HCT116 (cell line): ENCODE measurements at regions not wholly inside any gene's neighbourhood (a gene's known extent, or its start where the extent isn't known, plus 50 kb on each side); places are given as distances from the start of the nearest gene placed in this dataset.

Source experiments
- ATAC-seq: fragments of 200-7000 bp; cut with Tn5 transposase; 2 replicates; pipeline ENCODE4 v1.9.1; 2020; ENCODE audit warnings: mild to moderate bottlenecking, moderate library complexity
- BruUV-seq: library from RNA; stranded (reverse); fragments of 400-500 nt; replicated peaks from 2 replicates; lab custom pipeline; 2021; lab: Mats Ljungman, UMichigan
- CTCF ChIA-PET: fragments of 300-600 bp; sonication (Branson Sonifier 250); formaldehyde crosslinking; loops from one replicate; lab custom pipeline; 2021; ENCODE audit warnings: antibody characterized with exemption; lab: Charles Lee
- POLR2A ChIA-PET: fragments of 300-600, 350-600 bp; sonication (Branson Sonifier 250); formaldehyde crosslinking; loops from one replicate; lab custom pipeline; 2021; ENCODE audit warnings: antibody characterized with exemption; lab: Charles Lee
- RAD21 ChIA-PET, 2 experiments: fragments of 300-600 bp; sonication (Branson Sonifier 250); formaldehyde crosslinking; loops; one replicate each; lab custom pipeline; 2023; ENCODE audit warnings: low total read pairs in 2 of 2; ENCODE audit not compliant: uncharacterized antibody in 2 of 2, unreplicated experiment in 2 of 2, low non-redundant PET in 1 of 2; lab: Charles Lee
- DNase-seq: peaks from one replicate; pipeline ENCODE4 v3.0.0-alpha.2; 2010; ENCODE audit warnings: low read depth, low spot score
- H2AFZ ChIP-seq: fragments of 200-600 bp; shearing (Covaris generic), sonication (generic); 2 replicates; pipeline ENCODE4 v1.6.1; 2017; ENCODE audit warnings: low read depth, mixed run types, mixed read lengths, antibody characterized with exemption, low read length; ENCODE audit not compliant: poor library complexity, severe bottlenecking
- H3K27ac ChIP-seq: 2 replicates; pipeline ENCODE4 v1.5.1; 2012; ENCODE audit warnings: low read depth, low read length
- H3K27me3 ChIP-seq: fragments of 200-600 bp; sonication (generic); 2 replicates; pipeline ENCODE4 v1.6.1; 2016; ENCODE audit warnings: mixed run types, low read length, mixed read lengths; ENCODE audit not compliant: insufficient read depth
- H3K36me3 ChIP-seq, 2 experiments: fragments of 200-500 bp in 1 of 2; fragments of 200-600 bp in 1 of 2; sonication (Bioruptor generic) in 1 of 2; sonication (generic) in 1 of 2; 2 replicates each; pipeline versions ENCODE4 v1.5.1 to v1.6.1; 2014 to 2016; ENCODE audit warnings: low read length in 2 of 2, inconsistent platforms in 1 of 2, mixed read lengths in 1 of 2, mixed run types in 1 of 2; ENCODE audit not compliant: insufficient read depth in 2 of 2, control insufficient read depth in 1 of 2
- H3K4me1 ChIP-seq, 2 experiments: fragments of 200-600 bp in 1 of 2; sonication (generic) in 1 of 2; 2 replicates each; pipeline versions ENCODE4 v1.5.1 to v1.6.1; 2012 to 2017; ENCODE audit warnings: low read length in 2 of 2, inconsistent platforms in 1 of 2, mild to moderate bottlenecking in 1 of 2, mixed read lengths in 1 of 2, mixed run types in 1 of 2, moderate library complexity in 1 of 2; ENCODE audit not compliant: insufficient read depth in 2 of 2, control insufficient read depth in 1 of 2
- H3K4me2 ChIP-seq: fragments of 200-600 bp; sonication (generic); 2 replicates; pipeline ENCODE4 v1.6.1; 2017; ENCODE audit warnings: mixed run types, low read length, mixed read lengths
- H3K4me3 ChIP-seq, 2 experiments: fragments of 200-600 bp in 1 of 2; sonication (generic) in 1 of 2; replicated peaks in 1 of 2; 2 replicates each; pipeline ENCODE4 v1.5.1; 2011 to 2016; ENCODE audit warnings: low read length in 2 of 2, control low read depth in 1 of 2, low read depth in 1 of 2, mild to moderate bottlenecking in 1 of 2, mixed read lengths in 1 of 2, mixed run types in 1 of 2
- H3K79me2 ChIP-seq: fragments of 200-600 bp; sonication (generic); 2 replicates; pipeline ENCODE4 v1.6.1; 2017; ENCODE audit warnings: mild to moderate bottlenecking, mixed run types, low read length, moderate library complexity, mixed read lengths; ENCODE audit not compliant: insufficient read depth
- H3K9ac ChIP-seq: fragments of 200-600 bp; sonication (generic); 2 replicates; pipeline ENCODE4 v1.6.1; 2016; ENCODE audit warnings: low read length, mixed read lengths
- H3K9me2 ChIP-seq: fragments of 200-600 bp; sonication (generic), shearing (Covaris generic); 2 replicates; pipeline ENCODE4 v1.6.1; 2017; ENCODE audit warnings: mixed run types, mild to moderate bottlenecking, moderate library complexity; ENCODE audit not compliant: insufficient read depth
- H3K9me3 ChIP-seq, 2 experiments: fragments of 200-500 bp in 1 of 2; fragments of 200-600 bp in 1 of 2; sonication (Bioruptor generic) in 1 of 2; sonication (generic) in 1 of 2; 2 replicates each; pipeline ENCODE4 v1.6.1; 2014 to 2017; ENCODE audit warnings: low read length in 2 of 2, mixed read lengths in 2 of 2, inconsistent platforms in 1 of 2, low read depth in 1 of 2, mild to moderate bottlenecking in 1 of 2, mixed run types in 1 of 2, moderate library complexity in 1 of 2; ENCODE audit not compliant: control insufficient read depth in 1 of 2, insufficient read depth in 1 of 2
- H4K20me1 ChIP-seq: fragments of 200-600 bp; sonication (generic), shearing (Covaris generic); 2 replicates; pipeline ENCODE4 v1.6.1; 2017; ENCODE audit warnings: mixed run types, mild to moderate bottlenecking, moderate library complexity; ENCODE audit not compliant: insufficient read depth
- CBX3 ChIP-seq: IDR thresholded peaks from 2 replicates; pipeline ENCODE4 v1.6.1; 2012; ENCODE audit warnings: low read depth
- EGR1 ChIP-seq: IDR thresholded peaks from 2 replicates; pipeline ENCODE4 v1.6.1; 2012; ENCODE audit warnings: low read depth
- EZH2 ChIP-seq: fragments of 200-600 bp; sonication (generic); IDR thresholded peaks from 2 replicates; pipeline ENCODE4 v1.6.1; 2017; ENCODE audit warnings: antibody characterized with exemption, mixed run types
- EZH2phosphoT487 ChIP-seq: fragments of 200-600 bp; IDR thresholded peaks from 2 replicates; pipeline ENCODE4 v1.6.1; 2018; ENCODE audit warnings: antibody characterized with exemption, borderline replicate concordance
- MAX ChIP-seq: IDR thresholded peaks from 2 replicates; pipeline ENCODE4 v1.6.1; 2012
- POLR2AphosphoS5 ChIP-seq: IDR thresholded peaks from 2 replicates; pipeline ENCODE4 v1.6.1; 2011; ENCODE audit warnings: mild to moderate bottlenecking, low read depth, low read length, moderate library complexity
- RAD21 ChIP-seq: IDR thresholded peaks from 2 replicates; pipeline ENCODE4 v1.6.1; 2012; ENCODE audit warnings: low read depth, mild to moderate bottlenecking
- SIN3A ChIP-seq: IDR thresholded peaks from 2 replicates; pipeline ENCODE4 v1.6.1; 2012; ENCODE audit warnings: low read depth
- SP1 ChIP-seq: IDR thresholded peaks from 2 replicates; pipeline ENCODE4 v1.6.1; 2012; ENCODE audit warnings: low read depth
- ZFX ChIP-seq: fragments of 450-650 bp; IDR thresholded peaks from 2 replicates; pipeline ENCODE4 v1.6.1; 2017
- ZNF274 ChIP-seq: fragments of 200-500 bp; sonication (Bioruptor generic); IDR thresholded peaks from 2 replicates; pipeline ENCODE4 v1.6.1; 2014; ENCODE audit warnings: mild to moderate bottlenecking, low read depth, low read length, inconsistent platforms
- intact Hi-C: fragments of 100-400 bp; cut with micrococcal nuclease; formaldehyde crosslinking; loops from 2 replicates; pipeline ENCODE4 v1.10.0; 2022
- TF ChIP-seq, protein P1 (sequence below): IDR thresholded peaks from 2 replicates; pipeline ENCODE4 v1.6.1; 2011; ENCODE audit warnings: mild to moderate bottlenecking, low read length, moderate library complexity; ENCODE audit not compliant: insufficient replicate concordance; ENCODE audit errors: extremely low read depth
- TF ChIP-seq, protein P2 (sequence below): IDR thresholded peaks from 2 replicates; pipeline ENCODE4 v1.6.1; 2012; ENCODE audit warnings: low read depth
- TF ChIP-seq, protein P3 (sequence below), 3 experiments: fragments of 200-600 bp in 1 of 3; sonication (generic) in 1 of 3; IDR thresholded peaks in 2 of 3; conservative IDR thresholded peaks in 1 of 3; 2 replicates each; pipeline ENCODE4 v1.5.1; 2012 to 2017; ENCODE audit warnings: low read depth in 2 of 3, low read length in 2 of 3, antibody characterized with exemption in 1 of 3, borderline replicate concordance in 1 of 3, control low read depth in 1 of 3, mild to moderate bottlenecking in 1 of 3, mixed read lengths in 1 of 3, mixed run types in 1 of 3, moderate library complexity in 1 of 3; ENCODE audit not compliant: insufficient read depth in 1 of 3

DNA sequence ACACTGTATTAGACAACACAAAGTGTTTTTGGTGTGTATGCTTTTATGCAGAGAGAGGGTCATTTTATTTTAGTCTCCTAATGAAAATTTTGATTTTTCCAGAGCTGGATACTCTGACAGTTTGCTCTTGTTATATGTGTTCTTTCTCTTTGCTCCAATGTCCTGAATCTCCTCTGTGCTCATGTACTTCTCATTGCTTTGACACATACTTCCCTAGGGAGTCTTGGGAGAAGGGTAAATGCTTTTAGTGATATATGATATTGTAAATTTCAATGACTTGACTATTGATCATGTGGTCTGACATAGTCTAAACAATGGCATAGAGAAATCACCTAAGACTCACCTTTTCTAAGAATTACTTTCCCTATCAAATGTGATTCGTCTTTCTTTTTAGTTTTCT, 972.6 kb upstream of the EDIL3 start:
- RAD21 ChIA-PET: no interaction called here
- H3K4me2 ChIP-seq: no peak overlapping the region
- H3K9me2 ChIP-seq: no peaks in the 10 kb centered on the region
- H3K27me3 ChIP-seq: no peaks in the 10 kb centered on the region
- no peak overlapping the region for H3K9ac ChIP-seq
- H3K4me1 ChIP-seq: no peaks in the 10 kb centered on the region
- no peak overlapping the region for H3K27ac ChIP-seq
- intact Hi-C loops: no loop called here
- no peaks in the 10 kb centered on the region for H3K79me2 ChIP-seq
- DNase-seq (no peak), ATAC-seq (no peak)
- H3K9me3 ChIP-seq: no peaks in the 10 kb centered on the region
- H4K20me1 ChIP-seq: no peaks in the 10 kb centered on the region
- POLR2A ChIA-PET: no interaction called here
- no peak overlapping the region for H3K4me3 ChIP-seq
- no peak for TF ChIP-seq EGR1
- no peak for TF ChIP-seq RAD21
- TF ChIP-seq CBX3: no peak
- TF ChIP-seq, protein P1, sequence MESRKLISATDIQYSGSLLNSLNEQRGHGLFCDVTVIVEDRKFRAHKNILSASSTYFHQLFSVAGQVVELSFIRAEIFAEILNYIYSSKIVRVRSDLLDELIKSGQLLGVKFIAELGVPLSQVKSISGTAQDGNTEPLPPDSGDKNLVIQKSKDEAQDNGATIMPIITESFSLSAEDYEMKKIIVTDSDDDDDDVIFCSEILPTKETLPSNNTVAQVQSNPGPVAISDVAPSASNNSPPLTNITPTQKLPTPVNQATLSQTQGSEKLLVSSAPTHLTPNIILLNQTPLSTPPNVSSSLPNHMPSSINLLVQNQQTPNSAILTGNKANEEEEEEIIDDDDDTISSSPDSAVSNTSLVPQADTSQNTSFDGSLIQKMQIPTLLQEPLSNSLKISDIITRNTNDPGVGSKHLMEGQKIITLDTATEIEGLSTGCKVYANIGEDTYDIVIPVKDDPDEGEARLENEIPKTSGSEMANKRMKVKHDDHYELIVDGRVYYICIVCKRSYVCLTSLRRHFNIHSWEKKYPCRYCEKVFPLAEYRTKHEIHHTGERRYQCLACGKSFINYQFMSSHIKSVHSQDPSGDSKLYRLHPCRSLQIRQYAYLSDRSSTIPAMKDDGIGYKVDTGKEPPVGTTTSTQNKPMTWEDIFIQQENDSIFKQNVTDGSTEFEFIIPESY: no peak
- no peak for TF ChIP-seq EZH2phosphoT487
- no peaks in the 10 kb centered on the region for H3K36me3 ChIP-seq
- BruUV-seq: no TSS peak
- H2AFZ ChIP-seq: no peak overlapping the region
- CTCF ChIA-PET: no interaction called here

- ChIA-PET CTCF (no interaction called here), RAD21 (no interaction called here), POLR2A (no interaction called here)
- Histone ChIP-seq H3K4me3 (no peak overlapping the region), H3K27ac (no peak overlapping the region), H3K4me1 (no peaks in the 10 kb centered on the region), H3K79me2 (no peaks in the 10 kb centered on the region), H3K9me2 (no peaks in the 10 kb centered on the region), H2AFZ (peak overlapping the region; percentile 16), H3K4me2 (no peak overlapping the region), H3K9me3 (no peaks in the 10 kb centered on the region), H4K20me1 (no peaks in the 10 kb centered on the region), H3K36me3 (no peaks in the 10 kb centered on the region), H3K9ac (no peak overlapping the region), H3K27me3 (no peaks in the 10 kb centered on the region)
- BruUV-seq: no TSS peak
- intact Hi-C loops: no loop called here
- ATAC-seq (no peak), DNase-seq (no peak)
- TF ChIP-seq ZNF274: no peak
- TF ChIP-seq EGR1: no peak
- no peak for TF ChIP-seq EZH2
- TF ChIP-seq POLR2AphosphoS5: no peak
- no peak for TF ChIP-seq RAD21
- no peak for TF ChIP-seq MAX
- TF ChIP-seq, protein P2, sequence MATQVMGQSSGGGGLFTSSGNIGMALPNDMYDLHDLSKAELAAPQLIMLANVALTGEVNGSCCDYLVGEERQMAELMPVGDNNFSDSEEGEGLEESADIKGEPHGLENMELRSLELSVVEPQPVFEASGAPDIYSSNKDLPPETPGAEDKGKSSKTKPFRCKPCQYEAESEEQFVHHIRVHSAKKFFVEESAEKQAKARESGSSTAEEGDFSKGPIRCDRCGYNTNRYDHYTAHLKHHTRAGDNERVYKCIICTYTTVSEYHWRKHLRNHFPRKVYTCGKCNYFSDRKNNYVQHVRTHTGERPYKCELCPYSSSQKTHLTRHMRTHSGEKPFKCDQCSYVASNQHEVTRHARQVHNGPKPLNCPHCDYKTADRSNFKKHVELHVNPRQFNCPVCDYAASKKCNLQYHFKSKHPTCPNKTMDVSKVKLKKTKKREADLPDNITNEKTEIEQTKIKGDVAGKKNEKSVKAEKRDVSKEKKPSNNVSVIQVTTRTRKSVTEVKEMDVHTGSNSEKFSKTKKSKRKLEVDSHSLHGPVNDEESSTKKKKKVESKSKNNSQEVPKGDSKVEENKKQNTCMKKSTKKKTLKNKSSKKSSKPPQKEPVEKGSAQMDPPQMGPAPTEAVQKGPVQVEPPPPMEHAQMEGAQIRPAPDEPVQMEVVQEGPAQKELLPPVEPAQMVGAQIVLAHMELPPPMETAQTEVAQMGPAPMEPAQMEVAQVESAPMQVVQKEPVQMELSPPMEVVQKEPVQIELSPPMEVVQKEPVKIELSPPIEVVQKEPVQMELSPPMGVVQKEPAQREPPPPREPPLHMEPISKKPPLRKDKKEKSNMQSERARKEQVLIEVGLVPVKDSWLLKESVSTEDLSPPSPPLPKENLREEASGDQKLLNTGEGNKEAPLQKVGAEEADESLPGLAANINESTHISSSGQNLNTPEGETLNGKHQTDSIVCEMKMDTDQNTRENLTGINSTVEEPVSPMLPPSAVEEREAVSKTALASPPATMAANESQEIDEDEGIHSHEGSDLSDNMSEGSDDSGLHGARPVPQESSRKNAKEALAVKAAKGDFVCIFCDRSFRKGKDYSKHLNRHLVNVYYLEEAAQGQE: no peak
- TF ChIP-seq SIN3A: no peak
- TF ChIP-seq ZFX: no peak
- no peak for TF ChIP-seq SP1
- TF ChIP-seq, protein P3, sequence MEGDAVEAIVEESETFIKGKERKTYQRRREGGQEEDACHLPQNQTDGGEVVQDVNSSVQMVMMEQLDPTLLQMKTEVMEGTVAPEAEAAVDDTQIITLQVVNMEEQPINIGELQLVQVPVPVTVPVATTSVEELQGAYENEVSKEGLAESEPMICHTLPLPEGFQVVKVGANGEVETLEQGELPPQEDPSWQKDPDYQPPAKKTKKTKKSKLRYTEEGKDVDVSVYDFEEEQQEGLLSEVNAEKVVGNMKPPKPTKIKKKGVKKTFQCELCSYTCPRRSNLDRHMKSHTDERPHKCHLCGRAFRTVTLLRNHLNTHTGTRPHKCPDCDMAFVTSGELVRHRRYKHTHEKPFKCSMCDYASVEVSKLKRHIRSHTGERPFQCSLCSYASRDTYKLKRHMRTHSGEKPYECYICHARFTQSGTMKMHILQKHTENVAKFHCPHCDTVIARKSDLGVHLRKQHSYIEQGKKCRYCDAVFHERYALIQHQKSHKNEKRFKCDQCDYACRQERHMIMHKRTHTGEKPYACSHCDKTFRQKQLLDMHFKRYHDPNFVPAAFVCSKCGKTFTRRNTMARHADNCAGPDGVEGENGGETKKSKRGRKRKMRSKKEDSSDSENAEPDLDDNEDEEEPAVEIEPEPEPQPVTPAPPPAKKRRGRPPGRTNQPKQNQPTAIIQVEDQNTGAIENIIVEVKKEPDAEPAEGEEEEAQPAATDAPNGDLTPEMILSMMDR (IDR thresholded peaks at IDR 0.05 in 2 of 3, conservative IDR thresholded peaks at IDR 0.05 in 1 of 3; ENCODE audit: borderline replicate concordance in 1 of 3, insufficient read depth in 1 of 3, low read depth in 2 of 3, low read length in 2 of 3): no peak
Observed at GRCh38 chr5:85375525-85375924, 990.8 kb upstream of the EDIL3 start.
